CD1c-positive myeloid dendritic cell (primary cell): ENCODE measurements at regions not wholly inside any gene's neighbourhood (a gene's known extent, or its start where the extent isn't known, plus 50 kb on each side); places are given as distances from the start of the nearest gene placed in this dataset.
A peak's percentile ranks its signal among the peaks of the same experiment; 100 is the strongest.

Experiments used
- DNase-seq: peaks from one replicate; pipeline ENCODE4 v3.0.0-alpha.2; 2016; ENCODE audit errors: extremely low spot score

DNA sequence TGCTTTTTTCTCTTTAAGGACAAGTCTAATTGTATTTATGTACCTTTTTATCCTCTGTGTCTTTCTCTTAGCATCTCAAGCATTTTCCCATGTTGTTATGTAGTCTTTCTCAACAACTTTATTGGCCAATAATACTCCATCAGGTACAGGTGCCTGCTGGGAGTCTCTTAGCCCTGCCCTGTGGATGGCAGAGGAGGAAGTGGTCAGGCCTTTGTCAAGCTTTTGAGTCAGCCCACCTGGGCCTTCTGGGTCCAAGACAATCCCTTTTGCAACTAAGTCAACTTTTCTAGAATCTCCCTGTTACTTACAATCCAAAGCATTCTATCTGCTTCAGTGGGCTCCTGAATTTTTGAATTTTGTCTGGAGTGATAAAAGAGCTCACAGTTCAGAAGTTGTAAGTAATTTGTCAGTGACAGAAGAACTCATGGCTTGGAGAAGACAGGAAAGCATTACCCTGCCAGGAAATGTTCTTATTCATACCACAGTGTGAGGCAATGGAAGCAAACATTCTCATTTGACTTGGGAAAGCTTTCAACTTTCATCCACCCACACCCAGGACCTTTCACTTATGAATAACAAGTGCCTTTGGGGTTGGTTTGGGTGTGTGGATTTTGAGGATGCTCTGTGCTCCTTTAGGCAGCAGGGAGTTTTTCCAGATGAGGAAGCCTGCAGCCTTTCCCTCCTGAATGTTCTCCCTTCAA, 200.0 kb upstream of the S1PR3 start:
- DNase-seq: no peak

DNA sequence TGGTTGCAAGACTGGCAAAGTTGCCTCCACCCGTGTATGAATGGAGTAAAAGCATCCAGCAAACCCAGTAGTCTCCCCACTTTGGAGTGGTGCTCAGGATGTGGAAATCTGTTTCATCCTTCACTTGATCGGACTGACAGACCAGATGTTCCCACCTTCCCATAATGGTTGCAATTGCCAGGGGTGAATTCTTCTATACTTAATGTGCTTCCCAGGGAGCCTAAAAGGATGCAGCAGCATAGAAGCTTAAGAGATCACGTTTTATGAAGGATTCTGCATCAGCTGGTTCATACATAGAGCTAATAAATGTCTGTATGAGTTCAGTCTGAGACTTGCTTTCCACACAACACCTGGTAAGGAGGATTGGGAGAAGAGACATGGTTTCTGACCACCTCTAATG, 198.8 kb upstream of the S1PR3 start:
- no peak for DNase-seq

GRCh38 chr9:88794100-88794499, 197.2 kb upstream of the S1PR3 start:
- no peak for DNase-seq

GRCh38 chr9:88796947-88797346, 194.3 kb upstream of the S1PR3 start:
- DNase-seq: no peak

DNA sequence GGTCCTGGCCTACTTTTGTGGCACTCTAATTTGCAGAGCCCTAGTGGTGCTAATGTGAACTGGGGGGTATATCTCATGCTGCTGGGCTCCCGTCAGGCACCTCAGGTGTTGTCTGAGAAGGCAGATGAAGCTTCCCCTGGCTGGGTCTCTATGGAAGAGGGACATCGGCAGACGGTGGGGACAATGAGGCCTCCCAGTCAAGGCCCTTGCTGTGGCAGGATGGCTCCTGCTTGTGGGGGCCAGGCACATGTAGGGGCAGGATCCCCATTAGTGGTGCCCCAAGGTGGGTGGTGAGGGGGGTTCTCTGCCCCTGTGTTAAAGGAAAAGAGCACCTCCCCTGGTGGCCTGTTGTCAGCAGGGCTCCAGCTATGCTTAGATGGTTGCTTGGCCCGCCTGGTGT, 192.8 kb upstream of the S1PR3 start:
- no peak for DNase-seq

DNA sequence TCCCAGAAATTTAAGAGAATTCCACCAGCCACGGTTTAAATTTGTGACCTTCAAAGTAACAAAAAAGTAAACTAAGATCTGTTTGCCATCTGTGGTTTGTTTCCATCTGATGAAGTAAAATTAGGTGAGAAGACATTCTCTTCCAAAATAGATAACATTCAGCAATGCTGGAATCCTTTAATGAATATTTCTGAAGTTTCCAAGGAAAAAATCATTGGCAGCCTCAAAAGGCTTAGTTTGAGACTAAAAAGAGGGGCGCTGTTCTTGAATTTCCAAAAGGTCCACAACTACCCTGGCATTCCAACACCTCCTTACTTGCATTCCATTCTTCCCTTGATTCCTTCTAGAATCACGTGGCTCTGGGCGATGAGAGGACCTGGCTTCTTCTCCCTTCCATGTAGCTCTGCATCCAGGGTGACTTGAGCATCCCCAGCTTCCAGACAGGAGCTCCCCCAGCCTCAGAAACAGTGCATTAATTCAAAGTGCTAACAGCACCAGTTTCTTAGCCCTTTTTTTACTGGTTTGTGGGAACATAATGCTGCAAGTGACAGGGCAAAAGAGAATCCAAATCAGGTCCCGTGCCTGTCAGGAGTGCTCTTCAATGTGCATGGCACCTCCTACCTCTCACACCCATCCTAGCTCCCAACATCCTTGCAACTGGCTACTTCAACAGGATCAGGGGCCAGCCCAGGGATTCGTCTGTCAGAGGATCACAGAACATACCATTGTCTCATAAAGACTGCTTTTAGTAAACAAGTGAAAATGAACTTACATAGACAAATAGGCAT, 191.5 kb upstream of the S1PR3 start:
- no peak for DNase-seq

GRCh38 chr9:88800329-88800682, 191.0 kb upstream of the S1PR3 start:
- DNase-seq: no peak

- DNase-seq: no peak
Measured at GRCh38 chr9:88801214-88801796, 190.0 kb upstream of the S1PR3 start.

GRCh38 chr9:88802533-88802932, 188.7 kb upstream of the S1PR3 start:
- DNase-seq: no peak

DNA sequence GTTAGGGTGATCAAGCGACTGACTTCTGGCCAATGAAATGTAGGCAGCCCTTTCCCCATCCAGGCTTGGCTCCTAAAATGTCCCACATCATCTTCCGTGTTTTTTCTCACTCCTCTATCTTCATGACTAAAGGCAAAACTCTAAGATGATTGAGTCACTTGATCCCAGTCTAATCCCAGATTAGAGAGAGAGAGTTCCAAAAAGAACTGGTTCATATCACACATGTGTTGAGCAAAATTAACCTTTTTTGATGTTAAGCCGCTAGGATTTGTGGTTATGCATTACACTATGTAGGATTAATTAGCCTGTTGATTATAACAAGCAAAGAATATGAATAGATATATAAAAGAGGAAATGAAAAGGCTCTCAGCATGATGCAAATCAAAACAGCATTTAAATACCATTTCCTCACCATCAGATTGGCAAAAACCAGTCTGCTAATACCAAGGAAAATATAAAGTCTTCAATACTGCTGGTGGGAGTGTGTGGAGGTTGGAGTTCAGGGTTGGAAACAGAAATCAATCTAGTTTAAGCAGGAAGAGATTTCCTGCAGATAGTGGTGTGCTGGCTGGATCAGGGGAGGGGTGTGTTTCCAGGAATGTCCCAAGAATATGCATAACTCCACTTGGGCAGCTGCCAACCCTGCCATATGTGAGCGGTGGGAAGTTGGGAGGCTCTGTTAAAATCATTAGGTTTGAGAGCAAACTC, 187.6 kb upstream of the S1PR3 start:
- DNase-seq: peak; percentile 3

DNA sequence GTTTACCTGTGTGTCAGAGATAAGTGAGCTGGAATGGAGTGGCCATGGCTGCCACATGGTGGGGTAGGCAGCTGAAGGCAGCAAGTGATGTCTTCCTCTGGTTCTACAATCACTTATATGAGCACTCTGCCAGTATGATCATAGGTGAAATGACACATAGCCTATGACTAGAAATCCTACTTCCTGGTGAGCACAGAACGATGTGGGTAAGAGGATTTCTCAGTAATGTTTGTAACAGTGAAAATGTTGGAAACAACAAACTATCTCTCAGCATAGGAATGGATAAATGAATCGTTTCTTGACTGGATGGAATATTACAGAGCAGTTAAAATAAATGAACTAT, 187.0 kb upstream of the S1PR3 start:
- no peak for DNase-seq

- no peak for DNase-seq
Measured at GRCh38 chr9:88805217-88805943, 185.9 kb upstream of the S1PR3 start.

DNA sequence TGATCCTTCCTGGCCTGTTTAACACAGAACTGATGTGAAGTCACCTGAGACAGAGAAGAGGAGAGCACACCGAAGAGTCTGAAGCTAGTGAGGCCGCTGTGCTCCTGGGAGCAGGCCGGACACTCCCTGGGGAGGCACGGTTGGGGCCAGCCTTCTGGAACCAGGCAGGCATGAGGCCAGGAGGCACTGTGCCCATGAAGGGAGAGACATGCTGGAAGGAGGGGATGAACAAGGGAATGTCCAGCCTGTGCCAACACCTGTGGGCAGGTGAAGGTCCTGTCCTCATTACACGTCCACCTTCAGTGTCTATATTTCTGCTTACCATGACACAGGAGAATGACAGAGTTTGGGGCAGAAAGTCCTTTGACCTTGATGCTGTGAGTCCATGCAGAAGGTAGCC, 183.8 kb upstream of the S1PR3 start:
- no peak for DNase-seq

DNA sequence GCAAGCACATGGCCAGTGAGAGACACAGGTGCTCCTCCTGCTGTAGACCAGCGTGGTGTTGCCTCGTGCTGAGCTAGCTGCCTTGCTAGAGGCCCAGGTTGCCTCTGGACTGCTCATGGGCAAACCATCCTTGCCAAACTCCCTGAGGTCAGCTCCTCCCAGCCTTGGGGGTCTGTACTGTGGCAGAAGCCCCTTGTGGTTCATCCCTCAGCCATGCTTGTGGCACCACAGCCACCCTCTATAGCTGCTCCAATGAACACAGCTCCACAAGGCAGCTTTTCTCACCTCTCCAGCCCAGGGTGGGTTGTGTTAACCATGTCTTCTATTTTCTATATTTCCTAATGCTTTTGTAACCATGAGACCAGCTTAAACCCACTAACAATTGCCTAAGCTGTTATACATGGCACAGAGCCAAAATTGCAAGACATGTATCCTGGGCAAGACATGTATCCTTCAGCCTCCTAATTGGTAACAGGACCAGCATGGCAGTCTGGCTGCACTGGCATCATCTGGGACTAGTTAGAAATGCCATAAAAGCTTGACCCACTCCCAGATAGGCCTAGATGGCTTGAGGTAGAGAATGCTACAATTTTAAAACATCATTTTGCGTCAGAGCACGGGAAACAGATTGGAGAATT, 183.1 kb upstream of the S1PR3 start:
- no peak for DNase-seq

GRCh38 chr9:88808761-88809354, 182.4 kb upstream of the S1PR3 start:
- no peak for DNase-seq

DNA sequence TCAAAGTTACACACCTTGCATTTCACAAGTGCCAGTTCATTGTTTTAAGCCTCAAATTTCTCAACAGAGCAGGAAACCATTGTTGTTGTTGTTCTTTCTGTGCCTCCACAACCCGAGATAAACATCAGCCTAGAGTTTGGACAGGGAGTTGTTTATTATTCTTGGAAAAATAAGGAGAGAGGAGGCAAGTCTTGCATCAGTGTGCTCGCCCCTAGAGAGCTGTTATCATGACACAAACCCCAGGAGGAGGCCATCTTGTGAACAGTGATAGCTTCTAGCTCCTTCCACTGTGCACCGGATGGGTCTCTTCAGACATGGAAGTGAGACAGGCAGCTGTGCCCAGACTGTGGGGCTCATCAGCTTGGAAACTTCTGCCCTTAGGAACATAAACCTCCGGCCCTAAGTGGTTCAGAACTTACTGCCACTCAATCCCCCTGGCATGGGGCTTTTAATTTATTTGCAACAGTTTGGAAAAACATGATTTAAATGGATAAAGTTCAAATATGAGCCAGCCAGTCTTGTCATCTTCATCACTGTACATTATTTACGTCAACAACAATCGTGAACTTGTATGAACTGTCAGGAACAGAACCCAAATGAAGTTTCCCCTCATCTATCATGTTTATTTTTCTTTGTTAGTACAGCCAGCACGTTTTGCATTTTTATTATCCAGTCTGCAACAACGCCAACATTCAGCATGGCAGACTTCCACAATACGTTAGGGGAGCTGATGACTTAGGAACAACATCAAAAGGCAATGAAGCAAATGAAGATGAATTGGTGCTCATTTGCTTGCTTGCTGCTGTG, 181.7 kb upstream of the S1PR3 start:
- DNase-seq: no peak

- no peak for DNase-seq
Measured at GRCh38 chr9:88810826-88811225, 180.4 kb upstream of the S1PR3 start.

DNA sequence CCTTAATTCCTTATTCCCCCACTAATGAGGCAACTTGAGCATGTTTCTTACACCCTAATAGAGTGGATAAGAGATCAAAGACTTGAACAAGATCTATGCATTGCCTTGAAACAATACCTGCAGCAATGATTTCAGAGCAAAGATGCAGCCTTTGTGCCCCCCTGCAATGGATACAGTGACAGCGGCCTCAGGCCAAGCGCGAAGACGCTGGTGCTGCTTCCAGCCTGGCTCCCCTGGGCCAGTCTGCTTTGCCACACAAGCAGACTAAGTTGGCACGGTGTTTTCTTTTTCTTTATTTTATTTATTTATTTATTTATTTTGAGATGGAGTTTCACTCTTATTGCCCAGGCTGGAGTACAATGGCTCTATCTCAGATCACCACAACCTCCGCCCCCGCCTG, 179.8 kb upstream of the S1PR3 start:
- no peak for DNase-seq

DNA sequence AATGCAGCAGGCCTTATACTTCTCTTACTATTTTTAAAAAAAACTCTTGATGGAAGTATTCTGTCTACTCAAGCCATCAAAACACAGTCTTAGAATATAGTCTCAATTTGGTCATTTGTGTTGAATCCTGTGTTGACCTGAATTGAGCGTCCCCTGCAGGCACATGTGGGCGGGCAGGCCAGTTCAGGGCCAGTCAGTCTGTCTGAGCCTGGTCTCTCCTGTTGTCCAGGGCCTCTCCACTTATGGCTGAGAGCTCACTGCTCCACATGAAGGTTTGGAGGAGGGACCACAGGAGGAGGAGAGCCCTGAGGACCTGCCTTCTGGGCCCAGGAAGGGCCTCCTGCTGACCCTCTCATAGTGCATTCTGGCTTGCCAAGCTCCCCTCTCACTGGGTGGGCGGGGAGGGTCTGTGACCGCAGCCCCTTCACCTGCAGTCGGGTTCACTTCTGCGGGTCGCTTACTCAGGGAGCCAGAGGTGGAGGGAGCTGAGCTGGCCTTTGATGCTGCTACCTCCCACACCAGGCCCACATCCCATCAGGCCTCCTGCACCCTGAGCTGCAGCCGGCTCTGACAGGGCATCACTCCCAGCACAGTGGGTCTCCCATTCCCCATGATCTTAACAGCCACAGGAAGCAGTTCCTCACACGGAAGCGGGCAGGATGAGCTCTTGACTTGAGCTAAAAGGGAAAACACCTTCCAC, 178.2 kb upstream of the S1PR3 start:
- DNase-seq: no peak
